ENCODE measurements at regions not wholly inside any gene's neighbourhood (a gene's known extent, or its start where the extent isn't known, plus 50 kb on each side); places are given as distances from the start of the nearest gene placed in this dataset. TPM values are rescaled to one million over a fixed set of nuclear protein-coding genes. Genes with fewer than 3 reads are reported as not detected.

- no peak for TF ChIP-seq ZNF114 (CRISPR knock-in tag; IDR thresholded peaks at IDR 0.05)
- TF ChIP-seq CTCF (conservative IDR thresholded peaks at IDR 0.05; ENCODE audit: low read depth in 2 of 2): no peak
- TF ChIP-seq NANOG (IDR thresholded peaks at IDR 0.05; ENCODE audit: borderline replicate concordance): no peak
- no peak for TF ChIP-seq POLR2AphosphoS5 (IDR thresholded peaks at IDR 0.05; ENCODE audit: low read depth)
- no peak for TF ChIP-seq ETS1 (IDR thresholded peaks at IDR 0.05)
Measured at GRCh38 chr7:94855589-94855988, 51.8 kb upstream of the PPP1R9A start (continued).

- no peaks in the 10 kb centered on the region for H4K20me1 ChIP-seq (replicated peaks; ENCODE audit: insufficient read depth)
- H3K4me2 ChIP-seq: no peak overlapping the region
- H3K27me3 ChIP-seq (ENCODE audit: insufficient read depth): no peaks in the 10 kb centered on the region
- no peak overlapping the region for H3K27ac ChIP-seq (ENCODE audit: low read depth)
- Mint-ChIP-seq H3K27me3 (ENCODE audit: insufficient read depth, low read depth, poor library complexity) (no peaks in the 10 kb centered on the region), H3K36me3 (ENCODE audit: low read depth) (peaks cover 7% of the 10 kb centered on the region; the same call in 1 of the 3 replicates), H3K9me3 (peaks cover 9% of the 10 kb centered on the region; the same call in 2 of the 3 replicates), H3K4me1 (no peaks in the 10 kb centered on the region), H3K27ac (no peak overlapping the region), H3K4me3 (no peak overlapping the region)
- H3K4me3 ChIP-seq: no peak overlapping the region
- H3K36me3 ChIP-seq (ENCODE audit: insufficient read depth): no peaks in the 10 kb centered on the region
- no peaks in the 10 kb centered on the region for H3K79me2 ChIP-seq (replicated peaks; ENCODE audit: insufficient read depth)
- no peaks in the 10 kb centered on the region for H3K4me1 ChIP-seq (ENCODE audit: insufficient read depth)
- no peaks in the 10 kb centered on the region for H3K9me2 ChIP-seq (ENCODE audit: insufficient read depth)
- DNase-seq (ENCODE audit: low spot score): no peak
- ATAC-seq: no peak
- no peaks in the 10 kb centered on the region for H3F3A ChIP-seq (replicated peaks; ENCODE audit: low read depth)
- TF ChIP-seq ZNF462 (CRISPR knock-in tag; IDR thresholded peaks at IDR 0.05): no peak
- no peak for TF ChIP-seq ZNF114 (CRISPR knock-in tag; IDR thresholded peaks at IDR 0.05)
- TF ChIP-seq JUNB (IDR thresholded peaks at IDR 0.05; ENCODE audit: unreplicated experiment): no peak
- TF ChIP-seq STAT1 (IDR thresholded peaks at IDR 0.05; ENCODE audit: unreplicated experiment): no peak
- H2AFZ ChIP-seq: no peak overlapping the region
Measured at GRCh38 chr7:94856643-94857042, 50.8 kb upstream of the PPP1R9A start.

Small RNAs in the stretch of these regions (small RNA-seq; reads per million reads assigned to genes)
- not detected for gene RN7SKP129 (ENCODE audit: low replicate concordance)
- not detected for gene RNU6-956P (ENCODE audit: low replicate concordance)
